Mesendoderm (in vitro differentiated cells): ENCODE measurements at regions not wholly inside any gene's neighbourhood (a gene's known extent, or its start where the extent isn't known, plus 50 kb on each side); places are given as distances from the start of the nearest gene placed in this dataset.

Experiments used
- DNase-seq: peaks from one replicate; pipeline ENCODE4 v3.0.0; 2013
- H2AK5ac ChIP-seq: 2 replicates; pipeline ENCODE4 v1.6.1; 2013; ENCODE audit warnings: low read length, inconsistent platforms
- H2BK120ac ChIP-seq: 2 replicates; pipeline ENCODE4 v1.6.1; 2013; ENCODE audit warnings: low read depth, mild to moderate bottlenecking, low read length, moderate library complexity, mixed read lengths
- H2BK15ac ChIP-seq: replicated peaks from 2 replicates; pipeline ENCODE4 v1.6.1; 2013; ENCODE audit warnings: low read depth, mild to moderate bottlenecking, moderate library complexity
- H2BK5ac ChIP-seq: 2 replicates; pipeline ENCODE4 v1.6.1; 2013; ENCODE audit warnings: low read length, inconsistent platforms
- H3K18ac ChIP-seq: 2 replicates; pipeline ENCODE4 v1.6.1; 2013; ENCODE audit warnings: mild to moderate bottlenecking, low read length, mixed read lengths
- H3K23ac ChIP-seq: one replicate; pipeline ENCODE4 v1.6.1; 2013; ENCODE audit warnings: low read length
- H3K27ac ChIP-seq: 2 replicates; pipeline ENCODE4 v1.5.1; 2013; ENCODE audit warnings: low read depth, mild to moderate bottlenecking, inconsistent platforms, low read length, moderate library complexity
- H3K27me3 ChIP-seq: 2 replicates; pipeline ENCODE4 v1.6.1; 2013; ENCODE audit warnings: low read length, control low read depth, mild to moderate bottlenecking, inconsistent platforms; ENCODE audit not compliant: insufficient read depth, poor library complexity
- H3K36me3 ChIP-seq: 2 replicates; pipeline ENCODE4 v1.6.1; 2013; ENCODE audit warnings: low read length, inconsistent platforms; ENCODE audit not compliant: control insufficient read depth, insufficient read depth
- H3K4ac ChIP-seq: one replicate; pipeline ENCODE4 v1.6.1; 2013; ENCODE audit warnings: low read depth, mild to moderate bottlenecking, low read length, moderate library complexity
- H3K4me1 ChIP-seq: 2 replicates; pipeline ENCODE4 v1.6.1; 2013; ENCODE audit warnings: low read depth, low read length, inconsistent platforms; ENCODE audit not compliant: control insufficient read depth
- H3K4me2 ChIP-seq: 2 replicates; pipeline ENCODE4 v1.6.1; 2013; ENCODE audit warnings: low read length
- H3K4me3 ChIP-seq: 2 replicates; pipeline ENCODE4 v1.5.1; 2013; ENCODE audit warnings: mild to moderate bottlenecking, low read length
- H3K56ac ChIP-seq: one replicate; pipeline ENCODE4 v1.6.1; 2013; ENCODE audit warnings: low read length
- H3K79me1 ChIP-seq: 2 replicates; pipeline ENCODE4 v1.6.1; 2013; ENCODE audit warnings: low read length, inconsistent platforms
- H3K79me2 ChIP-seq: 2 replicates; pipeline ENCODE4 v1.6.1; 2013; ENCODE audit warnings: mild to moderate bottlenecking, low read length; ENCODE audit not compliant: control insufficient read depth, insufficient read depth
- H3K9ac ChIP-seq: 2 replicates; pipeline ENCODE4 v1.6.1; 2013; ENCODE audit warnings: low read length, inconsistent platforms
- H4K5ac ChIP-seq: one replicate; pipeline ENCODE4 v1.6.1; 2013; ENCODE audit warnings: low read length
- H4K8ac ChIP-seq: one replicate; pipeline ENCODE4 v1.6.1; 2013; ENCODE audit warnings: low read depth, mild to moderate bottlenecking, control low read depth, low read length, moderate library complexity
- WGBS: extraction: QIAGEN DNeasy Blood & Tissue Kit; methylation state at CpG from one replicate; pipeline ENCODE4 v1.1.7; 2013; ENCODE audit warnings: low lambda C conversion rate, missing lambda C conversion rate; ENCODE audit not compliant: insufficient coverage; ENCODE audit errors: extremely low coverage; 5-methylcytosine and 5-hydroxymethylcytosine counted together

DNA sequence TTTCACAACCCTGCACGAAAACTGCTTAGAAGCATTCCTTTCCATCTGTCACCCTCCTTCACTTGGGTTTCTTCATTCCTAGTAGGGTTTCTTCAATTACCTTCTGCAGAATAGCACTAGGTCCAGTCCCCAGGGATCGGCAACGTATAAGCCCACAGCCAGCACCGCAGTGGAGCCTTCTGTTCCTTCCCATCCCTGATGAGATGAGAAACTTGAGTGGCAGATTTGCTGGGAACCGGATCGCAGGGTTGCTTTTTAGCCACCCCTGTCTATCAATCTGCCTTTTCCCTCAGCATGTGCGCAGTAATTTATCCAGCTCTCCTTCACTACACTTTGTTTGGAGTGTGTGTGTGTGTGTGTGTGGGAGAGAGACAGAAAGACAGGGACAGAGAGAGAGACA lies 94.2 kb downstream of the CD8B2 start:
- Histone ChIP-seq H3K36me3 (no peaks in the 10 kb centered on the region), H3K4me2 (no peak overlapping the region), H2BK120ac (no peak overlapping the region), H3K4me3 (no peak overlapping the region), H3K27ac (no peak overlapping the region), H3K9ac (no peak overlapping the region), H2AK5ac (no peak overlapping the region), H4K5ac (no peak overlapping the region), H2BK15ac (no peak overlapping the region), H3K79me1 (no peaks in the 10 kb centered on the region), H3K79me2 (no peaks in the 10 kb centered on the region), H3K23ac (no peak overlapping the region), H2BK5ac (no peak overlapping the region), H3K56ac (no peak overlapping the region), H3K18ac (no peak overlapping the region), H3K4me1 (no peaks in the 10 kb centered on the region), H3K27me3 (no peaks in the 10 kb centered on the region), H3K4ac (no peak overlapping the region), H4K8ac (no peak overlapping the region)
- no CpG with 5 or more reads among the region's 7 CpGs for whole genome bisulfite sequencing
- no peak for DNase-seq

DNA sequence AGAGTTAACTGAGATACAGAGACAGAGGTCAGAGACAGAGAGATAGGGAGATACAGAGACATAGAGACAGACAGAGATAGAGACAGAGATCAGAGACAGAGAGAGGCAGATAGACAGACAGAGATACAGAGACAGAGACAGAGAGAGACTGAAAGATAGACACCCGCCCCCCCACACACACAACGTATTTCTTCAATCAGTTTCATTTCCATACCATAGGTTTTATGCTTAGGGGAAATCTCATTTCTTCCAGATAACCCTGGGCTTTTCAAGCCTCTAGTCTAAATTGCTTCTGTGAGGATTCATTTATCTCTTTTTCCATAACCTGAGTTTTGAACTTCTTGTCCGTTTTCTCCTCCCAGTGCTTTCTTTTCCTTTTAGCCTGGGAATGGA lies 94.6 kb downstream of the CD8B2 start:
- Histone ChIP-seq H3K27ac (no peak overlapping the region), H3K18ac (no peak overlapping the region), H3K79me1 (no peaks in the 10 kb centered on the region), H3K4ac (no peak overlapping the region), H4K5ac (no peak overlapping the region), H3K36me3 (no peaks in the 10 kb centered on the region), H2AK5ac (no peak overlapping the region), H3K9ac (peak overlapping the region; percentile 26), H2BK120ac (no peak overlapping the region), H3K79me2 (no peaks in the 10 kb centered on the region), H3K27me3 (no peaks in the 10 kb centered on the region), H3K23ac (no peak overlapping the region), H3K4me1 (no peaks in the 10 kb centered on the region), H3K4me3 (no peak overlapping the region), H3K4me2 (peak overlapping the region; percentile 28), H4K8ac (no peak overlapping the region), H3K56ac (peak overlapping the region; percentile 44), H2BK15ac (no peak overlapping the region), H2BK5ac (no peak overlapping the region)
- DNase-seq = no peak
- WGBS = no CpG with 5 or more reads among the region's 3 CpGs

DNA sequence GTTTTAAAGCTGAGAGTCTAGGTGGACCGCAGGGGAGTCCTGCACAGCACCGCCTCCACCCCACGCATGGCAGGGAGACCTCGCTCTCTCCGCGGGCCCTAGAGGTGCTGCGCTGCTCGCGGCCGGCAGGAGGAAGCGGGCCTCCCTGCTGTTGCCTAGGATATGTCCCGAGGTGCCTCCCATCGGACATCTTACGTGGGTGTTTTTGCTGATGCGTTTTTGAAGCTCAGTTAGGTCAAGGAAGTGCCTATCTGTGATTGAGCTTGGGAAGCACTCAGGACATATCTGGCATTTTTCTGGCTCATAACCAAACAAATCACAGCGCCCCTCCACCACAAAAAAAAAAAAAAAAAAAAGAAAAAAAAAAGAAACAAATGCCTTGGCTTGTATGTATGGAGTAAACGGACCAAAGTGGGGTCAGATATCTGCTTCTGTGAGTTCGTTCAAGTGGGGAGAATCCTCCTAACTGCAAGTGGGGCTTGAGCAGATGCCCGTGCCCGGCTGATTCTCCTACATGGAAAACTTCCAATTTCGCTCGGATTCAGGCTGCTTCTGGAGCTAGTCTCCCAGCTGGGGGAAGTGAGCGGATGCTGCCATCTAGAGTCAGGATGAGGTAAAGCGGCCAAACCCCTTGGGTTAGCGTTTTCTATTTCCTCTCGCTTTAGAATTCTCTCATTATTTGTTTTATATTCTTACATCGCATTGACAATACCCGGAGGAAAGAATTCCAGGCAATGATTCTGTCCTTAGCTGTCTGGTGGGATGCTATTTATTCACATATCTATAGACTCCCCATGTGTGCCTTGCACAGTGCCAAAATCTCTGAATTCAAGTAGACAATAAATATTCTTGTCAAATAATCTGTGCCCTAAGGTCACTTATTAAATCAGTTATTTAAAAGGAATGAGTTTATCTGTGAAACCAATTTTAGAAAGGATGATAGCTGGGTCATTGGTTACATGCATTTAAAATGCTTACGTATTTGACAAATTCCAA lies 95.3 kb downstream of the CD8B2 start:
- H3K4me2 ChIP-seq = peak overlapping the region; percentile 28
- no peaks in the 10 kb centered on the region for H3K36me3 ChIP-seq
- peak overlapping the region; percentile 44 for H3K56ac ChIP-seq
- H3K4me3 ChIP-seq = no peak overlapping the region
- no peak overlapping the region for H3K18ac ChIP-seq
- no peaks in the 10 kb centered on the region for H3K79me2 ChIP-seq
- no peak overlapping the region for H2AK5ac ChIP-seq
- H2BK5ac ChIP-seq = no peak overlapping the region
- DNase-seq = peak; percentile 81
- no peaks in the 10 kb centered on the region for H3K4me1 ChIP-seq
- no CpG with 5 or more reads among the region's 29 CpGs for WGBS
- H2BK15ac ChIP-seq = no peak overlapping the region
- no peak overlapping the region for H2BK120ac ChIP-seq
- peak overlapping the region; percentile 26 for H3K9ac ChIP-seq
- no peak overlapping the region for H4K5ac ChIP-seq
- H3K27ac ChIP-seq = no peak overlapping the region
- no peaks in the 10 kb centered on the region for H3K79me1 ChIP-seq
- no peaks in the 10 kb centered on the region for H3K27me3 ChIP-seq
- H4K8ac ChIP-seq = no peak overlapping the region
- H3K4ac ChIP-seq = no peak overlapping the region
- no peak overlapping the region for H3K23ac ChIP-seq

DNA sequence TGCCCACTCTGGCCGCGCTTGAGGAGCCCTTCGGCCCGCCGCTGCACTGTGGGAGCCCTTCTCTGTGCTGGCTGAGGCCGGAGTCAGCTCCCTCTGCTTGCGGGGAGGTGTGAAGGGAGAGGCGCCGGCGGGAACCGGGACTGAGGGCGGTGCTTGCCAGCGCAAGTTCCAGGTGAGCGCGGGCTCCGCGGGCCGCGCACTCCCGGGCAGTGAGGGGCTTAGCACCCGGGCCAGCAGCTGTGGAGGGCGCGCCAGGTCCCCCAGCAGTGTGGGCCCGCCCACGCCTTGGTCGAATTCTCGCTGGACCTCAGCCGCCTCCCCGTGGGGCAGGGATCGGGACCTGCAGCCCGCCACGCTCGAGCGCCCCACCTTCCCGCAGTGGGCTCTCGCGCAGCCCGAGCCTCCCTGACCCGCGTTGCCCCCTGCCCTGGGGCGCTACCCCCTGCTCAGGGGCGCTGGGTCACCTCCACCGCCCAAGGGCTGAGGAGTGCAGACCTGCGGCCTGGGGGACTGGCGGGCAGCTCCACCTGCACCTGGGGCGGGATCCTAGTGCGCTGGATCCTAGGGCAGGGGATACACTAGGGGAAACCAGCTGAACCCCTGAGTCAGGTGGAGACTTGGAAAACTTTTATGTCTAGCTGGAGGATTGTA lies 97.3 kb downstream of the CD8B2 start:
- no peak overlapping the region for H3K27ac ChIP-seq
- no peak overlapping the region for H2AK5ac ChIP-seq
- no CpG with 5 or more reads among the region's 47 CpGs for WGBS
- peak overlapping the region; percentile 56 for H3K56ac ChIP-seq
- H4K5ac ChIP-seq = no peak overlapping the region
- H3K23ac ChIP-seq = no peak overlapping the region
- H3K36me3 ChIP-seq = no peaks in the 10 kb centered on the region
- no peaks in the 10 kb centered on the region for H3K4me1 ChIP-seq
- no peaks in the 10 kb centered on the region for H3K27me3 ChIP-seq
- H3K9ac ChIP-seq = peak overlapping the region; percentile 42
- DNase-seq = no peak
- H3K4me2 ChIP-seq = no peak overlapping the region
- no peaks in the 10 kb centered on the region for H3K79me1 ChIP-seq
- no peak overlapping the region for H2BK120ac ChIP-seq
- no peak overlapping the region for H3K18ac ChIP-seq
- no peak overlapping the region for H3K4ac ChIP-seq
- H2BK5ac ChIP-seq = no peak overlapping the region
- H4K8ac ChIP-seq = no peak overlapping the region
- no peak overlapping the region for H3K4me3 ChIP-seq
- H3K79me2 ChIP-seq = no peaks in the 10 kb centered on the region
- no peak overlapping the region for H2BK15ac ChIP-seq

DNA sequence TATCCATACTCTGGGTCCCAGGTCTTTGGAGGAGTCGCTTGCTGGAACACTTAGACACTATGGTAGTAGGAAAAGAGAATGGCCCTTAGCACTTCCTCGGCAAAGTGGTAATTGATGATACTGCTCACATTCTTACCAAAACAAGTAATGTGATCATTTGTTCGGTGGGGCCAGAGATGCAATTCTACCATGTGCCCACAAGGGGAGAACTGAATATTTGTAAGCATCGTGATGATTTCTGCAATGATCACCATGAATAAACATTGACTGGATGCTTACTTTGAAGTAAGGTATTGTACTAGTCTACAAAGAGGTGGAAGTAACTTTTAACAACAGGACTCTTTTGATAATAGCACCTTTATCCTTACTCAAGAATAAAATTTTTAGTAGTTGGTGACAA lies 109.7 kb downstream of the CD8B2 start:
- Histone ChIP-seq H4K5ac (no peak overlapping the region), H3K4me2 (no peak overlapping the region), H2BK120ac (no peak overlapping the region), H3K79me2 (no peaks in the 10 kb centered on the region), H2AK5ac (no peak overlapping the region), H3K9ac (no peak overlapping the region), H3K4me3 (no peak overlapping the region), H4K8ac (no peak overlapping the region), H3K56ac (no peak overlapping the region), H3K36me3 (no peaks in the 10 kb centered on the region), H3K23ac (no peak overlapping the region), H3K27ac (no peak overlapping the region), H3K18ac (no peak overlapping the region), H3K4me1 (no peaks in the 10 kb centered on the region), H3K79me1 (no peaks in the 10 kb centered on the region), H2BK15ac (no peak overlapping the region), H3K4ac (no peak overlapping the region), H3K27me3 (no peaks in the 10 kb centered on the region), H2BK5ac (no peak overlapping the region)
- no CpG with 5 or more reads among the region's 4 CpGs for WGBS
- peak; percentile 40 for DNase-seq
